ENCODE measurements at regions not wholly inside any gene's neighbourhood (a gene's known extent, or its start where the extent isn't known, plus 50 kb on each side); places are given as distances from the start of the nearest gene placed in this dataset.
"Not testable (repeated sequence)": the region's sequence is repeated elsewhere in the genome, so short reads cannot be mapped to it uniquely, and the experiment has no call there.

DNA sequence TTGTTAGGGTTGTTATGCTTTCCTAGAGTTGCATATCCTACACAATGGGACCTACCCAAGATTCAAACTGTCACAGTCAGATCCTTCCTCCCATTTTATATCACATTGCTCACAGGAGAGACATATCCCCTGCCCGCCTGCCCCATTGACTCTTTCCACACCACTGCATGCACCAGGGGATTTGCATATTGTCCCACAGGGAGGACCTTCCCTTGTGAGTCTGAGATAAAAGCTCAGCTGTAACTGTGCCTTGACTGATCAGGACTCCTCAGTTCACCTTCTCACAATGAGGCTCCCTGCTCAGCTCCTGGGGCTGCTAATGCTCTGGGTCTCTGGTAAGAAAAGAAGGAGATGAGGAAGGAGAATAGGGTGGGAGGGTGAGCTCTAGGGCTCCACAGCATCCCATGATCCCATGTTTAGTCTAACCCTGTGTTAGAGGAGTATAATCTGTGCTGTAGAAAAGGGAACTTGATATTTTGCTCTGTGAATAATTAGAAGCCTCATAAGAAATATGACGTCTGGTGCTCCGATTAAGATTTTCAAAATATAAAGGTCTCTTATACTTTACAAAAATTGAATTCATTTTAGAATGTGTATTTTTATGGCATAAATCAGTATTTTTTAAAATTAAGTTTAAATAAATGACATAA lies 1268.4 kb downstream of the RPIA start:
- not testable (repeated sequence) for TF ChIP-seq POLR2A (IDR thresholded peaks at IDR 0.05); POLR2AphosphoS5 (IDR thresholded peaks at IDR 0.05; ENCODE audit: insufficient read depth in 1 of 2, low read depth in 1 of 2)
- TF ChIP-seq, protein P1, sequence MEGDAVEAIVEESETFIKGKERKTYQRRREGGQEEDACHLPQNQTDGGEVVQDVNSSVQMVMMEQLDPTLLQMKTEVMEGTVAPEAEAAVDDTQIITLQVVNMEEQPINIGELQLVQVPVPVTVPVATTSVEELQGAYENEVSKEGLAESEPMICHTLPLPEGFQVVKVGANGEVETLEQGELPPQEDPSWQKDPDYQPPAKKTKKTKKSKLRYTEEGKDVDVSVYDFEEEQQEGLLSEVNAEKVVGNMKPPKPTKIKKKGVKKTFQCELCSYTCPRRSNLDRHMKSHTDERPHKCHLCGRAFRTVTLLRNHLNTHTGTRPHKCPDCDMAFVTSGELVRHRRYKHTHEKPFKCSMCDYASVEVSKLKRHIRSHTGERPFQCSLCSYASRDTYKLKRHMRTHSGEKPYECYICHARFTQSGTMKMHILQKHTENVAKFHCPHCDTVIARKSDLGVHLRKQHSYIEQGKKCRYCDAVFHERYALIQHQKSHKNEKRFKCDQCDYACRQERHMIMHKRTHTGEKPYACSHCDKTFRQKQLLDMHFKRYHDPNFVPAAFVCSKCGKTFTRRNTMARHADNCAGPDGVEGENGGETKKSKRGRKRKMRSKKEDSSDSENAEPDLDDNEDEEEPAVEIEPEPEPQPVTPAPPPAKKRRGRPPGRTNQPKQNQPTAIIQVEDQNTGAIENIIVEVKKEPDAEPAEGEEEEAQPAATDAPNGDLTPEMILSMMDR (IDR thresholded peaks at IDR 0.05) = not testable (repeated sequence)

Measured in vagina (tissue), 2 donors.